ENCODE measurements at regions not wholly inside any gene's neighbourhood (a gene's known extent, or its start where the extent isn't known, plus 50 kb on each side); places are given as distances from the start of the nearest gene placed in this dataset.
"Not testable (repeated sequence)": the region's sequence is repeated elsewhere in the genome, so short reads cannot be mapped to it uniquely, and the experiment has no call there.

DNA sequence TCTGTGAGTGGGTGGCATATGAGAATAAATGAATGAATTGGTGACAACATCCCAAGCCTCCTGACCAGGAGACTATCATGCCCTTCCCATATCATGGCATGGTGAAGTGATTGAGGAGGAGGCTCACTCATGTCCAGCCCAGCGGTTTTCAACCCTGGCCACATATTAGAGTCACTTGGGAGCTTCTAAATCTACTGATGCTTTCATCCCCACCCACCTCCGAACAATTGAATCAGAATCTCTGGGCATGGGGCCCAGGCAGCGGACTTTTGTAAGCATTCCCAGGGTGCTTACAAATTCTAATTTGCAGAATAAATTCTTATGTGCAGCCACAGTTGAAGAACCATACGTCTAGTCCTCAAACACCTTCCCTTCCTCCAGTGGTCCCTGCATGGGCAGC lies 81.7 kb upstream of the SEC11C start:
- no peak for DNase-seq

DNA sequence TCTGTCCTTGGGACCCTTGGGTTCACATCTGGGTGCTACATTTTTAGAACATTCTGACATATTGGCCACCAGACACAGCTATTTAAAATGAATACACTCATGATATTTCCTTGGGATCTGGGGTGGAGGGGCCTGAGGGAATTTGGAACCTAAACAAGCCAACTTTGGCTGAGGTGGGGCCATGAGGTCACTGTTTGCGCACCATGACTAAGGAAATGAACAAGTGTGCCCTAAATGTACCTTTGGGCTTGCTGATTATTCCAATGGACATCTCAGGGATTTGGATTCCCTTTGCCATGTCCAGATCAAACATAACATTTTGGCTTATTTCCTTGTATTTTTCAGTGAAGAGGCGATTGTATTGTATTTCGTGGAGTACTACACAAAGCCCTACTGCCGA lies 80.5 kb upstream of the SEC11C start:
- no peak for DNase-seq

DNA sequence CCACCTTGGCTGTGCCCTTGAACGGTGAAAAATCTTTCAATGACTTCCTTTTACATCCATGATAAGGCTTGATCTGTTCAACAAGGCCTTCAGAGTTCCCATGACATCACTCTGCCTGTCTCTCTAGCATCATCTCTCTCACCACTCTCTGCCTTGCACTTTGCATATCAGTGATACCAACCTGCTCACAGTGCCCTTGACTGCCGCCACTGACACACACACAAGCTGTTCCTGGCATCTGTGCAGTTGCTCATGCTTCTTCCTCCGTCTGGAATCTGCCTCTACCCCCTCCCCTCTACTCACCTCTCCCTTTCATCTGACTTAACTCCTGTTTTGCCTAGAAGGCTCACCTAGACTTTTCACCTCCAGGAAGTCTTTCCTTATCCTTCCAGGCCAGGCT lies 79.1 kb upstream of the SEC11C start:
- DNase-seq = no peak

DNA sequence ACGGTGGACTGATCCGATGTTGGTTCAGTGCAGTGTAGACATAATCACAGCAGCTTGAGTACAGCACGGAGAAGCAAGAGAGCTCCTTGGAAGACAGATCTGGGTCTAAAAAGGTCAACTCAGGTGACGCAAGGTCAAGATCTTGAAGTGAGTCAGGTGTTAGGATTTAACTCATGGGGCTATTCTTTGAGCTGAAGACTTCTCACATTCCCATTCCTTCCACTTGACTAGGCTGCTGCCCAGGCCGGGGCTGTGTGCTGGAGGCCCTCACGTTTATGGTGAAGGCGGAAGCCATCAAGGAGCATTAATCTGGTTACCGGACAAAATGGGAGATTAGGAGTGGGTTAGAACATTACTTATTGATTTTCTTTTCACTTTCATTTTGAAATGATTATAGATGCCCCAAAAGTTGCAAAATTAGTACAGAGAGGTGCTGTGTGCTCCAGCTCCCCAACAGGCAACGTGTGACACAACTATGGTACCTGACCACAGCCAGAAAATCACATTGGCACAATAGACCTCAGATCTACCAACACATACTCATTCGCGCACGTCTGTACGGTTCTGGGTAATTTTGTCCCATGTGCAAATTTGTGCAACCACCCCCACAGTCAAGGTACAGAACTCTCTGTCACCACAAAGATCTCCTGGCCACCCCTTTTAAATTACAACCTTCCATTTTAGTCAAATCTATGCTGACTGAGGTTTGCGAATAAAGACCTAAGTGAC lies 77.6 kb upstream of the SEC11C start:
- no peak for DNase-seq

DNA sequence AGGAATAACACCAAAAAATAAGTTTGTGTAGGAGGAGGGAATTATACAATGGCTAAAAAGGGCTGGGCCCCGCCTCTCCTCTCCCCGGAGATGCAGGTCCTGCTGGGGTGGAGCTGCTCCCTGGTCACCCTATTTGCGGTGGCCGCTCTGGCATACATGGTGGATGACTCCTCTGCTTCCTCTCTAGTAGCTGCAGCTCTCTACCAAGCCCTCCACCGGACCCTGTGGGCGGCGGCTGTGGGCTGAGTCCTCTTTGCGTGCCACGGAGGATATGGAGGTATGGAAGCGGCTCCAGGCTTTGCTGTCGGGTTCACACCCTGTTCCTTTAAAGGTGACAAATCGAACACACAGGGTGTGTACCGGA lies 77.1 kb upstream of the SEC11C start:
- DNase-seq = no peak

DNA sequence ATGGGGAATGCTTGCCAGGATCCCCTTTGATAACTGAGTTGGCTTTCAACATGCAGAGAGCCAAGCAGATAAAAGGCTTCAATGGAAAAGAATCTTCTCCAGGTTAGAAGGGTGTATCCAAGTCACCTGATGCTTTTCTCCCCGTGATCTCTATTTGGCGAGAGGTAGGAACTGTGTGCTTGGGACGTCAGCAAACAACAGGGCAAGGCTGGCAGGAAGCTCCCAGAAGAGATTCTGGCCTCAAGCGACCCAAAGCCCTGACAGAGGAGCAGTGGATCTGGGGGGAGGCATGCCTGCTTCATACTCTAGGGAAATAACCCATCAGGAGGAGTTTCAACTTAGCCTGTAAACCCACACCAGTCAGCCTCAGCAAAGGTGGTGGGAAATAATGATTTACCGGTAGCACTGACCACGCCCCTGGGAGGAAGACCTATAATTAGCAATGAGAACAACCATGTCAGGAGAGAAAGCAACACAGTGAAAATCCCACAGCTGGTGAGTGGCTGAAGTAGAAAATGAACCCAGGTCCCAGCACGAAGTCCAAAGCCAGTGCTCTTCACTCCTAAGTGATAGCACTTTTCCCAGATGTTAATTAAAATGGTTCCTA lies 76.3 kb upstream of the SEC11C start:
- no peak for DNase-seq

DNA sequence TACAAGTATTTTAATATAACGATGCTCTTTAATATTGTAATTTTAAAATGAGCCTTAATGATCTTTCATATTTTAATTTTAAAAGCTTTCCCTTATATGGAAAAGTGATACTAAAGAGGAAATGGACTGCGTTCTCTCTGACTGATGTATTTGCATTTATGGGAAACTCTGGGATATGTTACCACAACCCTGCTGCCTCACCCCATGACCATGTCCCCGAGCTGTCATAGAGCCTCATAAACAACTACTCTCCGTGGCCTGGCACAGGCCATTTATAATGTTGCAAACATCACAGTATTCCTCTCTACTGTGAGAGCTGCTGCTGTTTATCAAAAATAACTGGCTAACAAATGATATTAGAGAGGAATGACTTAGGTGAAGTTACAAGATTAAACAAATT lies 75.8 kb upstream of the SEC11C start:
- no peak for DNase-seq

DNA sequence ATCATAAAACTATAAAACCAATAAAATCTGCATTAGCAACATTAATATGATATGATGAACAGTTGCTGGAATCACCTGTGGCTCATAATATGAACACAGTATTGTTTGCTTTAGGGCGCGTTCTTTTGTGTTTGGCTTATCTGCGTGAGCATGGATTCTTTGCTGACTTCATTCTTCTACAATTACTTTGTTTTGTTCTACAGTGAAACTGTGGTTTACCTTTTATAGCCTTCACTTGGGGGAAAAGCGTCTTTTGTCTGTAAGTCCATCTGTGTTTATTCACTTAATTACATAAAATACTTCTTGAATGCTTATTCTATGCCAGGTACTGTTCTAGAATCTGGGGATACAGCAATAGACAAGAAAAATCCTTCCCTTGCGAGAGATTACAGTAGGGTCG lies 74.0 kb upstream of the SEC11C start:
- DNase-seq = no peak

DNA sequence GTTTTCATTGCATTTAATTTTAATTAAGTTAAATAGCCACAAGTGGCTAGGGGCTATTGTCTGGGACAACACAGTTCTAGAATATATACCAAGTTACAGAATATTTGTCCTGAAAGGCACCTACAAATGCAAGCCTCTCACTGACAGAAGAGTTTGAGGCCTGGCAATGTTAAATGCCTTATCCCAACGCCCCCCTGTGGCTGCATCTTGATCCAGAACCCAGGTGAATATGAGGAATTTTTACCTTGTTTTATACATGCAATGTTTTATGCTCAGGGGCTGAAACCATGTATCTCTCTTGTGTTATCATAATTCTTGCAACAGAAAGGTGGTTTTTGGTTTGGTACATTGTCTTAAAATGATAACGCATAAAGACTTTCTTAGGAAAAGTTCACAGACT lies 71.8 kb upstream of the SEC11C start:
- no peak for DNase-seq

DNA sequence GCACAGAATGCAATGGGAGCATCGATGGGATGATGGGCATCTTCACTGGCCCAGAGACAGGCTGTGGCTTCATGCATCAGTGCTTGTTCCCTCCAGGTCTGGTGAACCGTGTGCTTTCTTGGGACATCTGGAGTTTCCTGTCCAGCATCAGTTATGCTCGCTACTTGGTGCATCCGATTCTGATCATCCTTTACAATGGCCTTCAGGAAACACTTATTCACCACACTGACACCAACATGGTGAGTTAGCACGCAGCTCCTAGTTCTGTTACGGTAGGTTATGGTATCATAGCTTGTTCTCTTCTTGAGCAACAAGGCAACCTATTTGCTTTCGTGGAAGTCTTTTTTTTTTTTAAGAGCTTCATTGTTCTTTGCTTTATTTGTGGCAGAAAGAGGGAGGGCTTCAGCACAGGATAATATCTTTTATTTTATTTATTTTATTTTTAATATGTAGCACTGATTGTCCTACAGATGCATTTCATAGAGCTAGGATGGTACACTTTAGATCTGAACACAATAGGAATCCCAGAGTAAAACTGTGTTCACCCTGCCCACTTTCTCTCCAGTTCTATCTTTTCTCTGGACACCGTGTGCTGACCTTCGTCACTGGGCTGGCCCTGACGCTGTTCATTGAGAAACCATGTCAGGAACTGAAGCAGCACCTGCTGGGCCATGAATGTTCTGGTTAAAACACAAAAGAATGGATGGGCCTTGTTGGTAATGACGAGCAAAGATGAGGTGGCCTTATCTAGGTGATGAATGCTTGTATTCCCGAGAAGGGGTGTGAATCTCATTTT lies 71.2 kb upstream of the SEC11C start:
- no peak for DNase-seq

DNA sequence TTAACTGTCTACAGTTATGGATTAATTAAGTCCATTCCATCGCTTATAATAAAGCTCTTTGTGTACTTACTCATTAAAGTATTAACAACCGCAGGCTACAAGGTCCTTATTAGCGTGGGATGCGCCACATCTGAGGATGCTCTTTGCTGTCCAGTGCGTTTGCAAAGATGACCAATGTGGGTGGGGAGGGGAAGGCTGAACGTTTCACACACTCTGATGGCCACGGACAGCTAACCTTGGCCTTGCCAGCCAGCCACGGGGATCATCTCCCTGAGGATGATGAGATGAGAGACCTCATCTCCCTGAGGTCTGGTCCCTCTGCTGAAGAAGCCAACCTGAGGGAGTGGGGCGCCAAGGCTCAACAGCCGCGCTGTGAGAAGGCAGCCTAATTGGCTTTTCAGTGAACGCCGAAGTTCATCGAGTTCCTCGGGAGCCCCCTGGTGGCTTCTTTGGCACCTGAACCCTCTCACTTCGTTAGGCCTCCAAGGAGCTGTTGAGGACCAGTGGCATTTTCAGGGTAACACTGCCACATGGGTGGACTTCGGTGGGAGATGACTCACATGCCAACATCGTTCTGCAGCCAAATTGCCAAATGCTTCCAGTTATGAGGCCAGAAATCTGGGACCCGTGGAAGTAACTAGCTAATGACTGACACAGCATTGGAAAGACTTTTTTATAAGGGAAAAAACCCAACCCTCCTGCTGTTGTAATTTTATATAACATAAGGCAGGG lies 69.3 kb upstream of the SEC11C start:
- peak; percentile 88 for DNase-seq

DNA sequence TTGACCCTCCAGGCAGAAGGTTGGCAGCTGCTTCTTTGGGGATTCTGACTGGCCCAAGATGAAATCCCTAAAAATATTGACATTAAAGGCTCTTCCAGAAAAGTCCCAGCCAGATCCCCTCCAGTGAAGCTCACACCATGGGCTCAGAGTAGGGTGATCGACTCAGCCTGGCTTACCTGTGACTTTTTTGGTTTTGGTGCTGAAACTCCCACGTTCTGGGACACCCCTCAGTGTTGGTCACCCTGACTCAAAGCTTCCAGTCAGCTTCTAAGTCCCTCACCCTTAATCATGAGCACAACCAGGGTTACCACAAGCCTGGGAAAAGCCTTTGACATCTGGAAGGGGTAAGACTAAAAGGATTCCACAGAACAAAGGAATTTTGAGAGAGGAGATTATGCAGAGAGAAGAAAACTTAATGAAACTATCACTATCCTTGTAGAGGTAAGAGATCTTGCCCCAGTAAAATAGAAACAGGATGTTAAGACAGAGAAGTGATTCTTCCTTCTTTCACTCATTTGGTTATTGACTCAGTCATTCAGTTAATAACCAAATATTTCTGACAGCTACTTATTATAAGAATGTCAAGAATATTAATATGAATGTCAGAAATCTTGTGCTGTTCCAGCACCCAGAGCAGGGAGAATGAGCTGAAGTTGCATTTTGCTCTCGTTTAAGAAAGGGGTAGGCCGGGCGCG lies 66.8 kb upstream of the SEC11C start:
- no peak for DNase-seq

DNA sequence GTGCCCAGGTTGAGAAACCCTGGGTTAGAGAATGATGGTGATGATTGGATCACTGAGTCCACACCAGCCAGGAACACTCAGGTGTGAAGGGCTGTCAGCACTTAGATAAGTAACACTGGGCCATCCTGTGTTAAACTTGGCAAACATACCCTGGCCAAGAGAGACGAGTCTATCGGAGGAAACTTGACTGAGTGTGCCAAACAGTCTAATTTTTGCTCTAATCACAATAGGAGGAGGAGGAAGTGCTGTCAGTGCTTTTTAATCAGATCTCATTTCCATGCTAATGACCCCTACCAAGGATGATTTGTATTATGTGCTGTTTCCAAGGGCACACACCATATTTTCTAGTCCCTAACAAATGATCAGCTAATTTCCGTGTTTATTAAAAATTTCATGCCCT lies 63.8 kb upstream of the SEC11C start:
- DNase-seq = no peak

DNA sequence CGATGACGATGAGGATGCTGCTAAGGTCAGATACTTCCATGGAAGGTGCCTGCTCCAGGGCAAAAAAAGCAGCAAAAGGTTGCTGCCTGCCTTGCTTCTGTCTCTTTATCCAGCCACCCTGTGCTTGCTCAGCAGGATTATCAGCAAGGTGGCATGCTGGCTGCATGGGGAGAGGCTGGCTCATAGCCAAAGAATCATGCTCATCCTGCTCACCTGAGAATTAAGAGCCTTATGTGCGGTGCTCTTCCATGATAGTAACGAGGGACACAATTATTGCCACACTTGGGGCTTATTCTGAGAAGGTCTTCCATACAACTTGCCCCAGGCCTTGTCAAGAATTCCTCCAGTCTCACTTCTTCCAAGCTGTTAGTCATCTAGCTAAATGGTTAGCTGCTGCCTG lies 60.4 kb upstream of the SEC11C start:
- no peak for DNase-seq

DNA sequence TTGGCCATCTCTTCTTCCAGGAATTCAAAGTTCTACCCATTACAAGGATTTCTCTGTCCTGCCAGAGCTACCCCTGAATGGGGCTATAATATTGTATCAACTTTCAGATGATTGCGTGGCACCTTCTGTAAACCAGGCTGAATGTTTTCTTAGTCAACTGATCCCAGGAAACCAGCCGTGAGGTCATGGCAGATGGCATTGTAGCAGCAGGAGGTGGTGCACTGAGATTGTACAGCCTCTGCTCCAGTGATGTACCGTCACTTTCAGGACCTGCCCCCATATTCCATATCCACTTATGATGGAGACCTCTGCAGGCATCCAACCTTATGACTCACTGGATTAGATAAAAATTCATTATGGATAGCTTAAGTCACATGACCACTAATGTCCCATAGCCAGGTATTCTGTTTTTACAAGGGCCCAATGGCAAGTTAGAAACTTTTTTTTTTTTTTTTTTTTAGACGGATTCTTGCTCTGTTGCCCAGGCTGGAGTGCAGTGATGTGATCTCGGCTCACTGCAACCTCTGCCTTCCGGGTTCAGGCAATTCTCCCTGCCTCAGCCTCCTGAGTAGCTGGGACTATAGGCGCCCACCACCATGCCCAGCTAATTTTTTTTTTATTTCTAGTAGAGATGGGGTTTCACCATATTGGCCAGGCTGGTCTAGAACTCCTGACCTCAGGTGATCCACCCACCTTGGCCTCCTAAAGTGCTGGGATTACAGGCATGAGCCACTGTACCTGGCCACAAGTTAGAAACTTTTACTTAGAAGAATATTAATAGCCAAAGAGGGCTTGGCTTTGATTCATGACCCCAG lies 59.8 kb upstream of the SEC11C start:
- DNase-seq = not testable (repeated sequence)

DNA sequence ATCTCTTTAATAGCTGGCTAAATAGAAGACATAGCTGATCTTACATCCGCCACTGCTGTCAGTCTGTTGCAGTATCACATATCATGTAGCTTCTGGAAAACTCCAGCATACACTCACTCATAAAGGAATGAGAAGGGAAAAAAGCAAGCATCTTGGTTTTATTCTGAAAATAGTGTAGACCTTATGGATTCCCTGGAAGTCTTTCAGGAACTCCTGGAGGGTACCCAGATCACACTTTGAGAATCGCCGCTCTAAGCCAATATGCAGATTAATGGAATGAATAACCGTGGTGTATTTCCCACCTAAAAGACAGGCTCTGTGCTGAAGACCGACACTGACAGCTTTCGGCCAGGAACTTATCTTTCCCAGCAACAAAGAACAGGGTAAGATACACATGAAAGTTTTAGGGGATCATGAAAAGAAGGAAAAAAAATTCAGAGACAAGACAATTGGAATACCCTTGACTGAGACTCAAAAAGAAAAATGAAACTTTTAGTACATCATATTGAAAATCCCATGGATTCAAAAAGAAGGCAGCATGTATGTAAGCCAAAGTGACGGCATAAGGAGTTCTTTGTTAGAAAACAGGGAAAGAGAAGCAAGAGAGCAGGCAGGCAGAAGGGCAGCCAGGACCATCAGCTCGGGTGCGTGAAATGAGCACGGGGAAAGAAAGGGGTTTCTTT lies 56.4 kb upstream of the SEC11C start:
- DNase-seq = no peak

DNA sequence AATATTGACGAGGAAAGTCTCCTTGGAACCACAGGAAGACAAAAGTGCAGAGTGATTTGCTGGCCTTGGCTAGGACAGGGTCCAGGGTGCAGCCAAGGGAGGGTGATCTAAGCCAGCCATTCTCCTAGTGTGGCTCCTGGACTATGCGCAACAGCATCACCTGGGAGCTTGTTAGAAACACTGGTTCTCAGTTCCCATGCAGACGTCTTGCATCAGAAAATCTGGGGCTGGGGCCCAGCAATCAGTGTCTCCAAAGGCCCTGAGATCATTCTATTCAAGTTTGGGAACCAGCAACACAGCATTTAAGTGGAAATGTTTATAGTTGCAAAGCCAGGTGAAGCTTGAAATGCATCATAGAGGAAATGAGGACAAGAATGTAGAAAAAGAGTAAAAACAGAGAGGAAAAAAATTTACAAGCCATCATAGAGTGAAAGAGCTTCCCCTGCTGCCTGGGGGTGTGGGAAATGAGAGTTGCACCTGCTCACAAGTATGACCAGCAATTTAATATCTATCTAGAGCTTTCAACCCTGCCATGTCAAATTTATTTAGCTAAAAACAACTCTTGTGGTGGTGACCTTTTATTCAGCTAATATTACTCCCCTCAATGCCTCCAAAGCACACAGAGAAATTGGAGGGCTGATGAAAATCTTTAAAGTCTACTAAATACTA lies 54.4 kb upstream of the SEC11C start:
- DNase-seq = no peak

DNA sequence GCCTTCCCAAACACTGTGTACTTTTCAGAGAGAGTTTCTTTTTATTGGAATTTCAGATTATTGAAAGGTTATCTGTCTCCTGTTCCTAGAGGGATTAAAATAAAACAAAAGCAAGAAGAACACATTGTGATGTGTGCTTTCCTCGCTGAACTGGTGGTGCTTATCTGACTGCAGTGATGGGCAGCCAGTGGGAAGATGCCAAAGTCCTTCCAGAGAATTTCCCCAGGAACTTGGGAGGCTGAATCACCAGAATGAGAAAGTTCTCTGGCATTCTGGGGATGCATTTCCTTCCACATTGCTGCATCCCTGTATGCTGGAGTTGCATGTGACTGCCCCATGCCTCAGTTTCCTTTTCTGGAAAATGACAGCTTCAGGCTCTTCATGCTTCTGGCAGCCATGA lies 53.9 kb upstream of the SEC11C start:
- DNase-seq = no peak

DNA sequence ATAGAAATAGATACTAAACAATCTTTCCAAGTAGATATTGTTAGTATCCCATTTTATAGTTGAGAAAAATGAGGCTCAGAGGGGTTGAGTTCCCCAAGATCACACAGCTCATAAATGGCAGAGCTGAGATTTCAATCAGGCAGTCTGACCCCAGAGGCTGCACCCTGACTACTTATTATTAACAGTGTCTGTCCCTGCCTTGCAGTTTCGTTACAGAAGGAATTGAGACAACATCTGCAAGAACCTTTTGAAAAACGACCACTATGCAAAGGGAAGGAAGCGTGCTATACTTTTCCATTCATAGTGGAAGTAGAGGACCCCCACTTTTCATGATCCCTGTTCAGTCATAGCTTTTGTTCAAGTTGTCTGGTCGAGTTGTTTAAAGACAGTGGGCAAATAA lies 53.2 kb upstream of the SEC11C start:
- DNase-seq = no peak

DNA sequence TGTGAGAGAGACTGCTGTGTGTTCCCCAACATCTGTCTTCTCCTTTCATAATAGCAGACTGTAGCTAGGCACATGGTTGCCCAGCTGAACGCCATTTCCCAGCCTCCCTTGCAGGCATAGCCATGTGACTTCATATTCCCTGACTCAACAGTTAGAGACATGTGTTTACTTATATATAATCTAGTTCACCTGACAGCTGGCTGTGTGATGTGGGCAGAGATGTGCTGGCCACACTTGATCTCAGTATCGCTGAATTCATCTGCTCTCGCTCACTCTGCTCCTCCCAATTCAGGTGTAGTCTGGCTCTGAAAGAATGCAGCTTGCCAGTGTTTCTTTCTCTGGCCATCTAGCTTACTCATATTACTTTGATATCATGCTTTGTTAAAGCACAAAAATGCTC lies 52.3 kb upstream of the SEC11C start:
- DNase-seq = no peak
